ENCODE measurements at regions not wholly inside any gene's neighbourhood (a gene's known extent, or its start where the extent isn't known, plus 50 kb on each side); places are given as distances from the start of the nearest gene placed in this dataset.

DNA sequence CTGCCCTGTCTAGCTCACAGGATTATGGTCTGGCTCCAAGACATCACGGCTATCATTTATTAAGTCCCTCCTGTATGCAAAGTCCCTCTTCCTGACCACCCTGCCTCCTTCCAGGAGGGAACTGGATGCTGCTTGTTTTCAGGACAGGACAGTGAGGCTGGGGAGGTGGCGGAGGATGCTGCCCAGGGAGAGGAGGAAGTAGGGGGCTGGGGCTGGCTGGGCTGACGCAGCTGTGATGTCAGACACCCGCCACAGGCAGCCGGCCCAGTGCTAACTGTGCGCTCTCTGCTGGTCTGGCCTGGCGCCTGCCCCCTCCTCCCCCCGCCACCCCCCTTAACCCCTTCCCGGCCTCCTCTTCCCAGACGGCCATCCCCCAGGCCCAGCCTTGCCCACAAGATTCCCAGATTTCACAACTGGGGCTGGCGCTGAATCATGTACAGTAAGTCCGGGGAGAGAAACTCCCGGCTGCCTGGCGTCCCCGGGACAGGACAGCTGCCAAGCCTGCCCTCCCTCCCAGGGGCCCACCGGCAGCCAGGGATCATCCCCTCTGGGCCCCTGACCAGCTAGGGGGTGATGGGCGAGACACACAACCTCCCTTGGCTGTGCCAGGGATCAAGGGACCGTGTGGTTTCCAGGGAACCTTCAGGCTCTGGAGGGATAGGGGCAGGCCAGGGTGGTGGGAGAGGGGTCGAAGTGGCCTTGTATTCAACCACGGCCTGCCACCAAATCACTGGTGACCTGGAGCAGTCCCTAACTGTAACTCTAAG lies 118.1 kb downstream of the CEBPB start:
- TF ChIP-seq EZH2phosphoT487 (conservative IDR thresholded peaks at IDR 0.05; ENCODE audit: low read length): no peak
- TF ChIP-seq, protein P1, sequence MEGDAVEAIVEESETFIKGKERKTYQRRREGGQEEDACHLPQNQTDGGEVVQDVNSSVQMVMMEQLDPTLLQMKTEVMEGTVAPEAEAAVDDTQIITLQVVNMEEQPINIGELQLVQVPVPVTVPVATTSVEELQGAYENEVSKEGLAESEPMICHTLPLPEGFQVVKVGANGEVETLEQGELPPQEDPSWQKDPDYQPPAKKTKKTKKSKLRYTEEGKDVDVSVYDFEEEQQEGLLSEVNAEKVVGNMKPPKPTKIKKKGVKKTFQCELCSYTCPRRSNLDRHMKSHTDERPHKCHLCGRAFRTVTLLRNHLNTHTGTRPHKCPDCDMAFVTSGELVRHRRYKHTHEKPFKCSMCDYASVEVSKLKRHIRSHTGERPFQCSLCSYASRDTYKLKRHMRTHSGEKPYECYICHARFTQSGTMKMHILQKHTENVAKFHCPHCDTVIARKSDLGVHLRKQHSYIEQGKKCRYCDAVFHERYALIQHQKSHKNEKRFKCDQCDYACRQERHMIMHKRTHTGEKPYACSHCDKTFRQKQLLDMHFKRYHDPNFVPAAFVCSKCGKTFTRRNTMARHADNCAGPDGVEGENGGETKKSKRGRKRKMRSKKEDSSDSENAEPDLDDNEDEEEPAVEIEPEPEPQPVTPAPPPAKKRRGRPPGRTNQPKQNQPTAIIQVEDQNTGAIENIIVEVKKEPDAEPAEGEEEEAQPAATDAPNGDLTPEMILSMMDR (IDR thresholded peaks at IDR 0.05; ENCODE audit: insufficient read depth, low read length, poor library complexity, severe bottlenecking): no peak

Measured in SU-DHL-6 (cell line).